ENCODE measurements at regions not wholly inside any gene's neighbourhood (a gene's known extent, or its start where the extent isn't known, plus 50 kb on each side); places are given as distances from the start of the nearest gene placed in this dataset.

- Histone ChIP-seq H3K9ac (no peak overlapping the region), H3K4me1 (ENCODE audit: low read depth, poor library complexity, severe bottlenecking) (no peaks in the 10 kb centered on the region), H4K20me1 (ENCODE audit: insufficient read depth) (no peaks in the 10 kb centered on the region), H3K4me2 (no peak overlapping the region), H3K27me3 (ENCODE audit: insufficient read depth, low read depth) (peaks cover 8% of the 10 kb centered on the region), H2AFZ (ENCODE audit: low read depth) (no peak overlapping the region), H3K4me3 (IDR thresholded peaks at IDR 0.05; ENCODE audit: insufficient read depth, low read depth, low read length) (no peak overlapping the region), H3K36me3 (ENCODE audit: insufficient read depth) (no peaks in the 10 kb centered on the region), H3K79me2 (ENCODE audit: insufficient read depth, low read depth) (no peaks in the 10 kb centered on the region), H3K27ac (no peak overlapping the region)
- TF ChIP-seq CTCF (conservative IDR thresholded peaks at IDR 0.05; ENCODE audit: low read depth, low read length): peak; percentile 62
Measured at GRCh38 chr1:29849038-29849750, 612.9 kb downstream of the PTPRU start.

GRCh38 chr1:29845910-29846309, 609.6 kb downstream of the PTPRU start:
- no peaks in the 10 kb centered on the region for H3K4me1 ChIP-seq (ENCODE audit: low read depth, poor library complexity, severe bottlenecking)
- no peaks in the 10 kb centered on the region for H3K79me2 ChIP-seq (ENCODE audit: insufficient read depth, low read depth)
- peaks cover 3% of the 10 kb centered on the region; the same call in 1 of the 2 replicates for H3K27me3 ChIP-seq (ENCODE audit: insufficient read depth, low read depth)
- H3K36me3 ChIP-seq (ENCODE audit: insufficient read depth): no peaks in the 10 kb centered on the region
- H3K27ac ChIP-seq: no peak overlapping the region
- no peaks in the 10 kb centered on the region for H4K20me1 ChIP-seq (ENCODE audit: insufficient read depth)
- H2AFZ ChIP-seq (ENCODE audit: low read depth): no peak overlapping the region
- H3K4me2 ChIP-seq: no peak overlapping the region
- no peak overlapping the region for H3K4me3 ChIP-seq (IDR thresholded peaks at IDR 0.05; ENCODE audit: insufficient read depth, low read depth, low read length)
- no peak overlapping the region for H3K9ac ChIP-seq
- no peak for TF ChIP-seq CTCF (conservative IDR thresholded peaks at IDR 0.05; ENCODE audit: low read depth, low read length)

- Histone ChIP-seq H3K36me3 (ENCODE audit: insufficient read depth) (no peaks in the 10 kb centered on the region), H3K4me1 (ENCODE audit: low read depth, poor library complexity, severe bottlenecking) (no peaks in the 10 kb centered on the region), H2AFZ (ENCODE audit: low read depth) (no peak overlapping the region), H4K20me1 (ENCODE audit: insufficient read depth) (no peaks in the 10 kb centered on the region), H3K9ac (no peak overlapping the region), H3K4me2 (no peak overlapping the region), H3K27me3 (ENCODE audit: insufficient read depth, low read depth) (peaks cover 4% of the 10 kb centered on the region; the same call in 1 of the 2 replicates), H3K4me3 (IDR thresholded peaks at IDR 0.05; ENCODE audit: insufficient read depth, low read depth, low read length) (no peak overlapping the region), H3K79me2 (ENCODE audit: insufficient read depth, low read depth) (no peaks in the 10 kb centered on the region), H3K27ac (no peak overlapping the region)
- no peak for TF ChIP-seq CTCF (conservative IDR thresholded peaks at IDR 0.05; ENCODE audit: low read depth, low read length)
Measured at GRCh38 chr1:29842130-29842529, 605.8 kb downstream of the PTPRU start.

GRCh38 chr1:29839726-29840125, 603.4 kb downstream of the PTPRU start:
- Histone ChIP-seq H3K4me3 (IDR thresholded peaks at IDR 0.05; ENCODE audit: insufficient read depth, low read depth, low read length) (no peak overlapping the region), H3K27ac (no peak overlapping the region), H3K4me2 (no peak overlapping the region), H4K20me1 (ENCODE audit: insufficient read depth) (no peaks in the 10 kb centered on the region), H3K9ac (no peak overlapping the region), H2AFZ (ENCODE audit: low read depth) (no peak overlapping the region), H3K36me3 (ENCODE audit: insufficient read depth) (no peaks in the 10 kb centered on the region), H3K4me1 (ENCODE audit: low read depth, poor library complexity, severe bottlenecking) (no peaks in the 10 kb centered on the region), H3K27me3 (ENCODE audit: insufficient read depth, low read depth) (peaks cover 6% of the 10 kb centered on the region; the same call in 1 of the 2 replicates), H3K79me2 (ENCODE audit: insufficient read depth, low read depth) (no peaks in the 10 kb centered on the region)
- no peak for TF ChIP-seq CTCF (conservative IDR thresholded peaks at IDR 0.05; ENCODE audit: low read depth, low read length)

All from KMS-11 (cell line).